Parathyroid adenoma (tissue), 2 donors: ENCODE measurements at regions not wholly inside any gene's neighbourhood (a gene's known extent, or its start where the extent isn't known, plus 50 kb on each side); places are given as distances from the start of the nearest gene placed in this dataset.
"Not testable (repeated sequence)": the region's sequence is repeated elsewhere in the genome, so short reads cannot be mapped to it uniquely, and the experiment has no call there.

Experiments used
- H2AFZ ChIP-seq: fragments of 300-600 bp; sonication (generic); one replicate; pipeline ENCODE4 v1.7.0; 2017; ENCODE audit warnings: antibody characterized with exemption, mild to moderate bottlenecking
- H3K27ac ChIP-seq: fragments of 300-600 bp; sonication (generic); one replicate; pipeline ENCODE4 v1.7.0; 2017
- H3K27me3 ChIP-seq: fragments of 300-600 bp; sonication (generic); one replicate; pipeline ENCODE4 v1.7.0; 2017; ENCODE audit warnings: low read length; ENCODE audit not compliant: control insufficient read depth, insufficient read depth
- H3K36me3 ChIP-seq: fragments of 300-600 bp; sonication (generic); one replicate; pipeline ENCODE4 v1.7.0; 2017; ENCODE audit warnings: low read length; ENCODE audit not compliant: control insufficient read depth, insufficient read depth
- H3K4me1 ChIP-seq: fragments of 300-600 bp; sonication (generic); one replicate; pipeline ENCODE4 v1.7.0; 2017; ENCODE audit warnings: control low read depth
- H3K4me2 ChIP-seq: fragments of 300-600 bp; sonication (generic); one replicate; pipeline ENCODE4 v1.7.0; 2017; ENCODE audit warnings: low read length
- H3K4me3 ChIP-seq: fragments of 300-600 bp; sonication (generic); one replicate; pipeline ENCODE4 v1.7.0; 2017; ENCODE audit warnings: low read depth, low read length
- H3K79me2 ChIP-seq: fragments of 300-600 bp; sonication (generic); one replicate; pipeline ENCODE4 v1.7.0; 2017; ENCODE audit warnings: control low read depth
- H3K9ac ChIP-seq: fragments of 300-600 bp; sonication (generic); one replicate; pipeline ENCODE4 v1.7.0; 2017; ENCODE audit warnings: mild to moderate bottlenecking
- H3K9me3 ChIP-seq: fragments of 300-600 bp; sonication (generic); one replicate; pipeline ENCODE4 v1.7.0; 2017; ENCODE audit warnings: low read length; ENCODE audit not compliant: control insufficient read depth
- TF ChIP-seq, protein P1 (sequence below): fragments of 300-600 bp; sonication (generic); IDR thresholded peaks from one replicate; pipeline ENCODE4 v1.7.0; 2017; ENCODE audit warnings: antibody characterized with exemption, mild to moderate bottlenecking
- donor health status: primary hyperparathyroidism.

DNA sequence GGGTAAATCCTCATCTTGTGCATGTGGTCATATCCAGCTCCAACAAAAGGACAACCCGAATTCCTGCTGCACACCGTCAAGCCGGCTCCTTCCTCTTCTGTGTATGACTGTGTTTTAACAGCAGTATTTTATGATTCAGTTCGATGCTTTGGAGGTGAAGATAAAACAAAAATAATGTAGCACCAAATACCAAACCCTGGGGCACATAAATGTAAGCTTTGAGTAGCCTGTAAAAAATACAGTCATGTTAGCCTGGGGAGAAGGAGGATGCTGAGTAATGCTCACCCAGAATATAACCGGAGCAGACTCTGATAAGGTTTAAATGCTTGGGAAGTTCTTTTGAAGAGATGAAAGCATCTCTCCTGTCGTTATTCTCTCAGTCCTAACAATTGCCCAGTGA lies 225.0 kb downstream of the SUCLG1 start:
- H3K27me3 ChIP-seq, result no peaks in the 10 kb centered on the region
- H3K4me2 ChIP-seq, result no peak overlapping the region
- H2AFZ ChIP-seq, result no peak overlapping the region
- H3K9ac ChIP-seq, result no peak overlapping the region
- no peaks in the 10 kb centered on the region for H3K36me3 ChIP-seq
- no peaks in the 10 kb centered on the region for H3K4me1 ChIP-seq
- H3K4me3 ChIP-seq, result no peak overlapping the region
- H3K9me3 ChIP-seq, result no peaks in the 10 kb centered on the region
- H3K79me2 ChIP-seq, result no peaks in the 10 kb centered on the region
- TF ChIP-seq, protein P1, sequence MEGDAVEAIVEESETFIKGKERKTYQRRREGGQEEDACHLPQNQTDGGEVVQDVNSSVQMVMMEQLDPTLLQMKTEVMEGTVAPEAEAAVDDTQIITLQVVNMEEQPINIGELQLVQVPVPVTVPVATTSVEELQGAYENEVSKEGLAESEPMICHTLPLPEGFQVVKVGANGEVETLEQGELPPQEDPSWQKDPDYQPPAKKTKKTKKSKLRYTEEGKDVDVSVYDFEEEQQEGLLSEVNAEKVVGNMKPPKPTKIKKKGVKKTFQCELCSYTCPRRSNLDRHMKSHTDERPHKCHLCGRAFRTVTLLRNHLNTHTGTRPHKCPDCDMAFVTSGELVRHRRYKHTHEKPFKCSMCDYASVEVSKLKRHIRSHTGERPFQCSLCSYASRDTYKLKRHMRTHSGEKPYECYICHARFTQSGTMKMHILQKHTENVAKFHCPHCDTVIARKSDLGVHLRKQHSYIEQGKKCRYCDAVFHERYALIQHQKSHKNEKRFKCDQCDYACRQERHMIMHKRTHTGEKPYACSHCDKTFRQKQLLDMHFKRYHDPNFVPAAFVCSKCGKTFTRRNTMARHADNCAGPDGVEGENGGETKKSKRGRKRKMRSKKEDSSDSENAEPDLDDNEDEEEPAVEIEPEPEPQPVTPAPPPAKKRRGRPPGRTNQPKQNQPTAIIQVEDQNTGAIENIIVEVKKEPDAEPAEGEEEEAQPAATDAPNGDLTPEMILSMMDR, result no peak
- H3K27ac ChIP-seq, result no peak overlapping the region

- no peak overlapping the region for H3K9ac ChIP-seq
- no peak overlapping the region for H3K4me3 ChIP-seq
- TF ChIP-seq, protein P1, result no peak
- H3K27me3 ChIP-seq, result no peaks in the 10 kb centered on the region
- H3K79me2 ChIP-seq, result no peaks in the 10 kb centered on the region
- H3K4me2 ChIP-seq, result no peak overlapping the region
- H3K27ac ChIP-seq, result no peak overlapping the region
- no peaks in the 10 kb centered on the region for H3K36me3 ChIP-seq
- H2AFZ ChIP-seq, result no peak overlapping the region
- no peaks in the 10 kb centered on the region for H3K9me3 ChIP-seq
- H3K4me1 ChIP-seq, result no peaks in the 10 kb centered on the region
These were observed 227.6 kb downstream of the SUCLG1 start for GRCh38 chr2:84231478-84231877.

GRCh38 chr2:84224121-84224520 lies 235.0 kb downstream of the SUCLG1 start:
- no peak overlapping the region for H3K4me3 ChIP-seq
- H3K27ac ChIP-seq, result no peak overlapping the region
- no peak overlapping the region for H3K9ac ChIP-seq
- no peaks in the 10 kb centered on the region for H3K4me1 ChIP-seq
- H3K79me2 ChIP-seq, result no peaks in the 10 kb centered on the region
- H2AFZ ChIP-seq, result no peak overlapping the region
- no peak overlapping the region for H3K4me2 ChIP-seq
- H3K36me3 ChIP-seq, result no peaks in the 10 kb centered on the region
- TF ChIP-seq, protein P1, result no peak
- no peaks in the 10 kb centered on the region for H3K9me3 ChIP-seq
- no peaks in the 10 kb centered on the region for H3K27me3 ChIP-seq

DNA sequence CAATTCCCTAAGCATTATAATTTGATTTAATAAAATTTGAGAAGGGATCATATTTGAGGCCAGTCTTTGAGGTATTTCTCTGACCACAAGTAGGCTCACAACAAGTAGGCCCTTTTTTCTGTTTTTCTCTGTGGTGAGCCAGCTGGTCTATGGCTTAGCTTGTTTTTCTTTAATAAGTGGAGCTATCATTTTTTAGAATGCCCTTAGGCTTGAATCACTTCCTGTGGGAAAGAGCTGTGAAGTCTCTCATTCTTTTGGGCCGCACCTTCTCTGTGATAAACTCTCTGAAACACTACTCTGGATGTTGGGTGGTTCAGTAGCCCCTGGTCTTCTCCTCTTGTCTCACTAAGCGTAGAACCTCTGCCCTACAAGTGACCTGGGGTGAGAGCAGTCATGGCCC lies 235.9 kb downstream of the SUCLG1 start:
- H3K4me3 ChIP-seq, result no peak overlapping the region

GRCh38 chr2:84221102-84221501 lies 238.0 kb downstream of the SUCLG1 start:
- not testable (repeated sequence) for H3K4me3 ChIP-seq, H3K9ac ChIP-seq, H3K4me1 ChIP-seq, H2AFZ ChIP-seq, H3K27me3 ChIP-seq, H3K36me3 ChIP-seq, H3K4me2 ChIP-seq, H3K79me2 ChIP-seq, H3K27ac ChIP-seq, H3K9me3 ChIP-seq

More for the DNA sequence above, 235.9 kb downstream of the SUCLG1 start:
- no peaks in the 10 kb centered on the region for H3K27me3 ChIP-seq
- no peak overlapping the region for H3K27ac ChIP-seq
- no peak overlapping the region for H3K9ac ChIP-seq
- H3K9me3 ChIP-seq, result no peaks in the 10 kb centered on the region
- H2AFZ ChIP-seq, result no peak overlapping the region
- H3K79me2 ChIP-seq, result no peaks in the 10 kb centered on the region
- no peak overlapping the region for H3K4me2 ChIP-seq
- TF ChIP-seq, protein P1, result no peak
- H3K4me1 ChIP-seq, result no peaks in the 10 kb centered on the region
- H3K36me3 ChIP-seq, result no peaks in the 10 kb centered on the region
